Erythroblast (primary cell): ENCODE measurements at regions not wholly inside any gene's neighbourhood (a gene's known extent, or its start where the extent isn't known, plus 50 kb on each side); places are given as distances from the start of the nearest gene placed in this dataset.

Source experiments
- DNase-seq, 2 experiments: peaks; one replicate each; lab custom pipeline; 2025; lab: John Stamatoyannopoulos, UW
- GATA1 ChIP-seq: IDR thresholded peaks from 2 replicates; pipeline ENCODE4 v1.6.1; 2011; ENCODE audit warnings: low read depth, mild to moderate bottlenecking, control low read depth, low read length, moderate library complexity
- POLR2A ChIP-seq: IDR thresholded peaks from 2 replicates; pipeline ENCODE4 v1.6.1; 2011; ENCODE audit warnings: mild to moderate bottlenecking, low read length

GRCh38 chr7:17205910-17206309 lies 92.5 kb upstream of the AHR start:
- no peak for DNase-seq

GRCh38 chr7:17206349-17206905 lies 92.0 kb upstream of the AHR start:
- DNase-seq: peak in 1 of 2 experiments; percentile 20
- TF ChIP-seq POLR2A (no peak), GATA1 (no peak)

More at GRCh38 chr7:17205910-17206309, 92.5 kb upstream of the AHR start:
- TF ChIP-seq POLR2A (no peak), GATA1 (no peak)

GRCh38 chr7:17207220-17207619 lies 91.2 kb upstream of the AHR start:
- no peak for TF ChIP-seq POLR2A
- no peak for TF ChIP-seq GATA1
- DNase-seq: peak; percentile 18 to 54

- TF ChIP-seq POLR2A (no peak), GATA1 (no peak)
- DNase-seq: no peak
These were observed 89.4 kb upstream of the AHR start for GRCh38 chr7:17209101-17209500.

GRCh38 chr7:17211307-17211836 lies 87.1 kb upstream of the AHR start:
- no peak for DNase-seq
- no peak for TF ChIP-seq GATA1
- no peak for TF ChIP-seq POLR2A

GRCh38 chr7:17212188-17212587 lies 86.3 kb upstream of the AHR start:
- DNase-seq: no peak
- no peak for TF ChIP-seq POLR2A
- TF ChIP-seq GATA1: no peak

- TF ChIP-seq POLR2A (no peak), GATA1 (no peak)
- no peak for DNase-seq
These were observed 70.5 kb upstream of the AHR start for GRCh38 chr7:17227766-17228490.

GRCh38 chr7:17229228-17229627 lies 69.2 kb upstream of the AHR start:
- TF ChIP-seq POLR2A (no peak), GATA1 (no peak)

GRCh38 chr7:17230099-17230807 lies 68.2 kb upstream of the AHR start:
- peak; percentile 47 for TF ChIP-seq POLR2A
- no peak for TF ChIP-seq GATA1
- DNase-seq: peak; percentile 14 to 34

More at GRCh38 chr7:17229228-17229627, 69.2 kb upstream of the AHR start:
- no peak for DNase-seq

GRCh38 chr7:17233603-17234002 lies 64.8 kb upstream of the AHR start:
- TF ChIP-seq POLR2A: no peak
- TF ChIP-seq GATA1: no peak
- no peak for DNase-seq

GRCh38 chr7:17234030-17234397 lies 64.4 kb upstream of the AHR start:
- peak in 1 of 2 experiments; percentile 33 for DNase-seq
- TF ChIP-seq POLR2A: no peak
- TF ChIP-seq GATA1: no peak

- TF ChIP-seq GATA1 (no peak), POLR2A (no peak)
- DNase-seq: peak; percentile 4 to 58
These were observed 63.9 kb upstream of the AHR start for GRCh38 chr7:17234398-17235031.

GRCh38 chr7:17236171-17236570 lies 62.3 kb upstream of the AHR start:
- TF ChIP-seq POLR2A (no peak), GATA1 (no peak)
- DNase-seq: no peak
